Endometrium (tissue), 2 donors: ENCODE measurements at regions not wholly inside any gene's neighbourhood (a gene's known extent, or its start where the extent isn't known, plus 50 kb on each side); places are given as distances from the start of the nearest gene placed in this dataset.
A peak's percentile ranks its signal among the peaks of the same experiment; 100 is the strongest.

Experiments used
- FAIRE-seq: peaks from 2 replicates; lab custom pipeline; 2012; peaks lifted over from hg19 to GRCh38; lab: Jason Lieb, UNC
- donor health status: control.
- donor health status: control.

GRCh38 chr6:6525933-6526332 lies 62.6 kb upstream of the LY86 start:
- FAIRE-seq, result no peak

DNA sequence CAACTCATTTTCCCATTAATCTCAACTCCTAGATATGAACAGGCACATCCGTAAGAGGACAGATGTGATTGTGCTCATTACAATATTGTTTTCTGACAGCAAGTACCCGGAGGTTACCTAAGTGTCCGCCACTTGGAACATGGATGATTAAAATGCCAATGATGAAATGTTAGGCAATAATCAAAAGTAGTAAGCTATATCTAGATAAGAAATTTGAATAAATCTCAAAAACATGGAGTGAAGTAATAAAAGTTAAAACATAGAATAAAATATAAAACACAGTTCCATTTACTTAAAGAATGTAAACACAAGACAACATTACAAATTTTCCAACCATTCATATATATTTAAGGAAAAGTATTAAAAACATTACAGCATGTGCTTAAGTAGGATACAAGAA lies 59.2 kb upstream of the LY86 start:
- FAIRE-seq, result peak; percentile 51

DNA sequence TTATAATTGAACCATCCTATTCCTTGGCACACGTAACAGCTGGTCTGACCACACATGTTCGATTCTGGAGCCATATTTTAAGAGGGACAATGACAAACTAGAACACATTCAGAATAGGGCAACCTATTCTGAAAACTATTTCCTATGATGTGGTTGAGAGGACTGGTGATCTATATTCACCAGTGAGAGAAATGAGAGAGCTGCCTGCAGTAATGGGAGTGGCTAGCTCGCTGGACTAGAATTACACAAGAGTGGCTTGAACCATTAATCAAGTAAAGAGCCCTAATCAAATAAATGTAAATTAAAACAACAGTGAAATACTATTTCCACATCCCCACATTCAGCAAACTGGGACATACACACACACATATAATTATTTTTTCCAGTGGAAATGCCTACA lies 55.3 kb upstream of the LY86 start:
- FAIRE-seq, result no peak

DNA sequence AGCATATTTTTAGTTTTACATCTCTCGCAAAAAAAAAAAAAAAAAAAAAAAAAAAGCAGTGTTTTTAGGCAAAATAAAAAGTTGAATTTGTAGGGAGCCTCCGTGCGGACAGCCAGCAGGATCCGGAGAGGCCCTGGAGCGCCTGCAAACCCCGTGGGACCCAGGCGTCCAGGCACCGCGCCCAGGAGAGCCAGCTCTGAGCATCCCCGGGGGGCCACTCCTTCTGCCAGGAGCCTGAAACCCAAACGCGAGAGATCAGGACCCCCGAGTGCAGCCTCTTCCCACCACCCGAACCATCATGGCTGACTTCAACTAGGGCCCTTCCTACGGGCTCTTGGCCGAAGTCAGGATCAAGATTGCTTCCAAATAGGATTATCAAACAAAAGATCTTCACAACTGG lies 54.1 kb upstream of the LY86 start:
- no peak for FAIRE-seq

DNA sequence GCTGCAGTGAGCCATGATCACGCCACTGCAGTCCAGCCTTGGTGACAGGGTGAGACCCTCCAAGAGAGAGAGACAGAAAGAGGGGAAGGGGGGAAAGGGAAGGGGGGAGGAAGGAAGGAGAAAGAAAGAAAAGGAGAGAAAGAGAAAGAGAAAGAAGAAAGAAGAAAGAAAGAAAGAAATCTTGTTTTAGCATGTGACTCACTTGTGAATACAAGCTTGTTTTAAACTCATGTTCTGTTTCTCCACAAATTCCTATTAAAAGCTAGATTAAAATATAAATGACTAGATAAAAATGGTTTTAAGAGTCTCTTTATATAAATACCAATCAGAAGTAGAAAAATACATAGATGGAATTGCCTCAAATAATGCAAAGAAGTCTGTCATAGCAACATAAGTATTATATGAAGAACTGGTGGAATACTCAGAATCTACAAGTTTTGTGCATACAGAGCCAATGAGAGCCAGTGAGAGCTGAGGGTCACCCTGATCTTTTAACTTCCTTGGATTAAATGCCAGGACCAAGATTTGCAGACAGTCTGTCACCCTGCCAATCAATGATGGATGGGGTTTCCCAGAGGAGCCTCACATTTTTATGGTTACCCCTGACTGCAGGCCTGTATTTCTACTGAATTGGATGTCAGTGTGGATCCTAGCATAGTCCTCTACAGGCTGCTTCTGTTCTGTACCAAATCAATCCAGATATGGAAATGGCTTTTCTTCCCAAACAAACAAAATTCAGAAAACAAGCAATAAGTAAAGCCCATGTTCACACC lies 50.8 kb upstream of the LY86 start:
- FAIRE-seq, result no peak

DNA sequence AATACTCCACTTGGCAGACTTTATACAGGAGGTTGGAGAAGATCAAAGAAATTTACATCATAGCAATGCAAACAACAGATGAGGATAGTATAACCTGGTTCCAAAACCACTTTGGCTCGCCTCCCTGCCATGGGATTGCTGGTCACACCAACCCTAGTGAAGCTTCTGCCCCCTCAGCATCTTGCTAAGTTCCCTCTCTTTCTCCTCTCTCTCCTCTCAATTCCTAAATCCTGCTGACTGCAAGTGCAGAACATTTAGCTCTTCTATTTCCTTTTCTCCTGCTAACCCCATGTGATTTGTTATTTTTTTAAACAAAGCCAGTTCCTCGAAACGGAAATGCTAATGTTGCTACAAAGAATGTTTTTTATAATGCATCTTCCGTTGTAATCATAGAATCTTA lies 50.3 kb upstream of the LY86 start:
- FAIRE-seq, result no peak
